ENCODE measurements at regions not wholly inside any gene's neighbourhood (a gene's known extent, or its start where the extent isn't known, plus 50 kb on each side); places are given as distances from the start of the nearest gene placed in this dataset.

DNA sequence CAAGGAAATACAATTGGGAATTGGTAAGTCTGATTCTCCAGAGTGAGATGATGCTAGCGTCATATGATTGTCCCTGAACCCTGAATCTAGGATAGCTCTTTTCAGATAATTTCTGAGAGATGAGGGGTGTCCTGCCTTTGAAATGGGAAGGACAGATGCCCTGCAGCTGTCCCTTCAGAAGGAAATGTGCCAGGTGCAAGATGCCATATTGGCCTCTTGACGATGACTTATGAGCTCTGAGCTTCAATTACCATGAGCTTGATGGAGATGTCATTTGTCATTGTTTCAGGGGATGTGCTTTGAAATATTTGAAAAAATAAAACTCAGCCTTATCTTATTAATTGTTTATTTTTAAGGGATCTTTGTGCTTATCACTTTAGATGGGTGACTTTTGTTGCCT, 185.1 kb downstream of the DACT1 start:
- H4K5ac ChIP-seq (ENCODE audit: insufficient read length, low read depth, low read length): no peak overlapping the region
- no peaks in the 10 kb centered on the region for H3K79me2 ChIP-seq (ENCODE audit: insufficient read depth, low read length)
- Mint-ChIP-seq H3K9me3 (peaks cover 5 to 10% of the 10 kb centered on the region in 2 experiments; a peak in 3 of 5 replicates), H3K4me1 (no peaks in the 10 kb centered on the region), H3K27ac (no peak overlapping the region), H3K36me3 (ENCODE audit: insufficient read depth in 1 of 3, low read depth in 3 of 3) (peaks cover 0 to 2% (median 0%) of the 10 kb centered on the region in 3 experiments; a peak in 2 of 7 replicates), H3K4me3 (no peak overlapping the region), H3K27me3 (ENCODE audit: low read depth) (peaks cover 2% of the 10 kb centered on the region)
- H3K9me3 ChIP-seq (ENCODE audit: control insufficient read depth, low read depth, low read length): no peaks in the 10 kb centered on the region
- no peak overlapping the region for H3K4ac ChIP-seq (ENCODE audit: low read depth, low read length)
- H2BK5ac ChIP-seq (ENCODE audit: insufficient read length, low read length): no peak overlapping the region
- TF ChIP-seq CTCF (conservative IDR thresholded peaks at IDR 0.05): no peak
- no peak overlapping the region for H2BK12ac ChIP-seq (ENCODE audit: insufficient read length, low read depth, low read length)
- no peak overlapping the region for H2AFZ ChIP-seq (ENCODE audit: low read length)
- no peaks in the 10 kb centered on the region for H3K23me2 ChIP-seq (ENCODE audit: insufficient read length, low read depth, low read length, poor library complexity, severe bottlenecking)
- no CpG with 5 or more reads among the region's 2 CpGs for WGBS (ENCODE audit: extremely low coverage, insufficient read length, low lambda C conversion rate)
- no peak overlapping the region for H2BK15ac ChIP-seq (ENCODE audit: low read depth, low read length)
- no peak overlapping the region for H3K56ac ChIP-seq (ENCODE audit: insufficient read length, low read depth, low read length)
- H3K79me1 ChIP-seq (ENCODE audit: insufficient read depth, low read depth, low read length, poor library complexity, severe bottlenecking): no peaks in the 10 kb centered on the region
- no peak overlapping the region for H3K23ac ChIP-seq (ENCODE audit: insufficient read length, low read depth, low read length)
- no peaks in the 10 kb centered on the region for H3K27me3 ChIP-seq (ENCODE audit: insufficient read depth, low read length)
- no peak overlapping the region for H2BK20ac ChIP-seq (ENCODE audit: low read depth, low read length, poor library complexity, severe bottlenecking)
- H2BK120ac ChIP-seq (ENCODE audit: low read depth, low read length, poor library complexity, severe bottlenecking): no peak overlapping the region
- H2AK5ac ChIP-seq (ENCODE audit: insufficient read length, low read length): no peak overlapping the region
- no peak overlapping the region for H3K14ac ChIP-seq (ENCODE audit: insufficient read depth, low read length)
- no peak overlapping the region for H4K8ac ChIP-seq (replicated peaks; ENCODE audit: insufficient read length, low read depth, low read length)
- H4K91ac ChIP-seq (ENCODE audit: insufficient read length, low read depth, low read length): no peak overlapping the region
- no peak overlapping the region for H3K27ac ChIP-seq (ENCODE audit: insufficient read length, low read depth, low read length)
- no peak overlapping the region for H3K4me2 ChIP-seq (ENCODE audit: insufficient read depth, insufficient read length, low read length)
- H3K18ac ChIP-seq (ENCODE audit: insufficient read length, low read depth, low read length): no peak overlapping the region
- DNase-seq: no peak
- H4K20me1 ChIP-seq (ENCODE audit: control insufficient read depth, insufficient read depth, insufficient read length): no peaks in the 10 kb centered on the region
- H3K4me1 ChIP-seq (ENCODE audit: insufficient read depth, low read length): no peaks in the 10 kb centered on the region
- H3T11ph ChIP-seq (ENCODE audit: low read length): no peak overlapping the region
- H3K9ac ChIP-seq (ENCODE audit: extremely low read depth, insufficient read length, low read length): no peak overlapping the region
